Keratinocyte (primary cell): ENCODE measurements at regions not wholly inside any gene's neighbourhood (a gene's known extent, or its start where the extent isn't known, plus 50 kb on each side); places are given as distances from the start of the nearest gene placed in this dataset.

ENCODE experiments used
- DNase-seq: peaks from one replicate; pipeline ENCODE4 v3.0.0-alpha.2; 2011; ENCODE audit warnings: low read depth, missing footprints, low spot score
- FAIRE-seq: peaks from 2 replicates; lab custom pipeline; 2011; peaks lifted over from hg19 to GRCh38; lab: Jason Lieb, UNC
- H2AFZ ChIP-seq: 2 replicates; pipeline ENCODE4 v1.6.0; 2012; ENCODE audit warnings: low read length, control low read depth, inconsistent platforms; ENCODE audit not compliant: control insufficient read depth
- H3K27ac ChIP-seq: 2 replicates; pipeline ENCODE4 v1.5.1; 2011; ENCODE audit warnings: low read length; ENCODE audit not compliant: control insufficient read depth, insufficient read depth
- H3K27me3 ChIP-seq: 3 replicates; pipeline ENCODE4 v1.6.0; 2011; ENCODE audit warnings: low read length; ENCODE audit not compliant: control insufficient read depth, insufficient read depth; ENCODE audit errors: extremely low read depth
- H3K36me3 ChIP-seq, 2 experiments: 2 replicates in 1 of 2; 3 replicates in 1 of 2; pipeline ENCODE4 v1.5.1; 2011; ENCODE audit warnings: low read length in 2 of 2, mild to moderate bottlenecking in 1 of 2; ENCODE audit not compliant: control insufficient read depth in 2 of 2, insufficient read depth in 2 of 2; ENCODE audit errors: extremely low read depth in 1 of 2
- H3K4me1 ChIP-seq: 3 replicates; pipeline ENCODE4 v1.5.1; 2011; ENCODE audit warnings: low read length; ENCODE audit not compliant: control insufficient read depth, insufficient read depth; ENCODE audit errors: extremely low read depth
- H3K4me2 ChIP-seq: 3 replicates; pipeline ENCODE4 v1.6.0; 2011; ENCODE audit warnings: low read depth, low read length; ENCODE audit not compliant: control insufficient read depth, insufficient read depth; ENCODE audit errors: extremely low read depth
- H3K4me3 ChIP-seq, 3 experiments: fragments of 200-600 bp in 1 of 3; sonication (generic) in 1 of 3; 2 replicates in 2 of 3; 3 replicates in 1 of 3; pipeline ENCODE4 v1.5.1; 2011 to 2016; ENCODE audit warnings: low read length in 3 of 3, mild to moderate bottlenecking in 3 of 3, control low read depth in 2 of 3, inconsistent platforms in 1 of 3, low read depth in 1 of 3, mixed read lengths in 1 of 3, mixed run types in 1 of 3, moderate library complexity in 1 of 3; ENCODE audit not compliant: control insufficient read depth in 2 of 3, insufficient read depth in 2 of 3; ENCODE audit errors: extremely low read depth in 1 of 3
- H3K79me2 ChIP-seq: 2 replicates; pipeline ENCODE4 v1.6.0; 2012; ENCODE audit warnings: low read length; ENCODE audit not compliant: control insufficient read depth, insufficient read depth
- H3K9ac ChIP-seq: 3 replicates; pipeline ENCODE4 v1.6.0; 2011; ENCODE audit warnings: low read length; ENCODE audit not compliant: control insufficient read depth, insufficient read depth; ENCODE audit errors: extremely low read depth
- H3K9me1 ChIP-seq: 3 replicates; pipeline ENCODE4 v1.6.0; 2011; ENCODE audit warnings: low read length; ENCODE audit not compliant: control insufficient read depth, insufficient read depth; ENCODE audit errors: extremely low read depth
- H3K9me3 ChIP-seq: 2 replicates; pipeline ENCODE4 v1.5.1; 2012; ENCODE audit warnings: low read depth, low read length; ENCODE audit not compliant: control insufficient read depth
- H4K20me1 ChIP-seq: 3 replicates; pipeline ENCODE4 v1.6.0; 2011; ENCODE audit warnings: low read length; ENCODE audit not compliant: control insufficient read depth, insufficient read depth; ENCODE audit errors: extremely low read depth
- EZH2 ChIP-seq: IDR thresholded peaks from one replicate; pipeline ENCODE4 v1.6.1; 2012; ENCODE audit warnings: inconsistent platforms, mild to moderate bottlenecking, low read length, moderate library complexity
- dilution Hi-C: fragments of 300-500 bp; cut with MboI; formaldehyde crosslinking; loops from one replicate; pipeline ENCODE4 v1.7.0; 2020; ENCODE audit warnings: low sequenced_read_pairs; ENCODE audit not compliant: extremely low pct_ligation_motif_present
- TF ChIP-seq, protein P1 (sequence below), 3 experiments: IDR thresholded peaks in 1 of 3; conservative IDR thresholded peaks in 1 of 3; optimal IDR thresholded peaks in 1 of 3; 2 replicates in 2 of 3; 3 replicates in 1 of 3; pipeline versions ENCODE3 to v1.5.1; 2011; ENCODE audit warnings: low read length in 3 of 3, mild to moderate bottlenecking in 3 of 3, moderate library complexity in 2 of 3, control low read depth in 1 of 3, inconsistent platforms in 1 of 3; ENCODE audit not compliant: insufficient read depth in 2 of 3; ENCODE audit errors: extremely low read depth in 1 of 3

DNA sequence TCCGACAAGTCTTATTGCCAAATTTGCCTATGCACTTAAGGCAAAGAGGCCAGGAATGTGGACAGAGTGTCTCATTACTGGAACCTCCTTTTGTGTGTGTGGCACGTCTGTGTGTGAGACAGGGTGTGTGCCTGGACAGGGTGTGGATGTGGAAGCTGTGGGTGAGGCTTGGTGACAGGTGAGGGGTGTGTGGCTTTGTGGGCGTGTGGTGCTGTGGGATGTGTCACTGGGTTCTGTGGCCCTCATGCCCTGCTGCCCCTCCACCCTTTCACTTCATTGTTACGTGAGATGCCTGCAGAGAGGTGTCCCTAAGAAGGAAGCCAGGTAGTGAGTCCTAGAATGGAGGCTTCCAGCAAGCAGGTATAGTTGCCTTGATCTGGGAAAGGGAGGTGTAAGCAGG lies 244.0 kb upstream of the CHRNA7 start:
- H4K20me1 ChIP-seq = no peaks in the 10 kb centered on the region
- H3K79me2 ChIP-seq = no peaks in the 10 kb centered on the region
- no peaks in the 10 kb centered on the region for H3K4me1 ChIP-seq
- no peaks in the 10 kb centered on the region for H3K36me3 ChIP-seq
- H3K9ac ChIP-seq = no peak overlapping the region
- FAIRE-seq (no peak), DNase-seq (no peak)
- no peak overlapping the region for H3K4me3 ChIP-seq
- H3K4me2 ChIP-seq = no peak overlapping the region
- no peak overlapping the region for H2AFZ ChIP-seq
- H3K9me3 ChIP-seq = no peaks in the 10 kb centered on the region
- dilution Hi-C loops = no loop called here
- no peak overlapping the region for H3K27ac ChIP-seq
- TF ChIP-seq, protein P1, sequence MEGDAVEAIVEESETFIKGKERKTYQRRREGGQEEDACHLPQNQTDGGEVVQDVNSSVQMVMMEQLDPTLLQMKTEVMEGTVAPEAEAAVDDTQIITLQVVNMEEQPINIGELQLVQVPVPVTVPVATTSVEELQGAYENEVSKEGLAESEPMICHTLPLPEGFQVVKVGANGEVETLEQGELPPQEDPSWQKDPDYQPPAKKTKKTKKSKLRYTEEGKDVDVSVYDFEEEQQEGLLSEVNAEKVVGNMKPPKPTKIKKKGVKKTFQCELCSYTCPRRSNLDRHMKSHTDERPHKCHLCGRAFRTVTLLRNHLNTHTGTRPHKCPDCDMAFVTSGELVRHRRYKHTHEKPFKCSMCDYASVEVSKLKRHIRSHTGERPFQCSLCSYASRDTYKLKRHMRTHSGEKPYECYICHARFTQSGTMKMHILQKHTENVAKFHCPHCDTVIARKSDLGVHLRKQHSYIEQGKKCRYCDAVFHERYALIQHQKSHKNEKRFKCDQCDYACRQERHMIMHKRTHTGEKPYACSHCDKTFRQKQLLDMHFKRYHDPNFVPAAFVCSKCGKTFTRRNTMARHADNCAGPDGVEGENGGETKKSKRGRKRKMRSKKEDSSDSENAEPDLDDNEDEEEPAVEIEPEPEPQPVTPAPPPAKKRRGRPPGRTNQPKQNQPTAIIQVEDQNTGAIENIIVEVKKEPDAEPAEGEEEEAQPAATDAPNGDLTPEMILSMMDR (optimal IDR thresholded peaks at IDR 0.05 in 1 of 3, IDR thresholded peaks at IDR 0.05 in 1 of 3, conservative IDR thresholded peaks at IDR 0.05 in 1 of 3; ENCODE audit: extremely low read depth in 1 of 3, insufficient read depth in 2 of 3, low read length in 3 of 3) = no peak
- no peak for TF ChIP-seq EZH2
- H3K27me3 ChIP-seq = no peaks in the 10 kb centered on the region
- H3K9me1 ChIP-seq = no peaks in the 10 kb centered on the region

DNA sequence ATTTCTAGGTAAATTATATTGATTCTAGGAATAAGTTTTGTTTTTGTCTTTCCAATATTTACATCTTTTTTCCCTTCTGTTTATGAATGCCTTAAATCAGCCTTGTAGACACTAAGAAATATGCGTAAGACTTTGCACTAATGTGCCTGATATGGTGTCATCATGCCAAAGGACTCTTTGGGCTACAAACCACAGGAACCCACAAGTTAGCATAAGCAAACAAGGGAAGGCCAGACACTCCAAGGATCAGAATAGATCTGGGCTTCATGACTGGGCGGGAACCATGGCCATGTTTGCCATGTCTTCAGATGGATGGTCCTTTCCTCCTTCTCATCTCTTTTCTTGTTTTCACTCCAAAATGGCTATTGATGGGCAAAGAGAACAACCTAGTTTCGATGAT lies 242.2 kb upstream of the CHRNA7 start:
- no peak for TF ChIP-seq EZH2
- TF ChIP-seq, protein P1 (optimal IDR thresholded peaks at IDR 0.05 in 1 of 3, IDR thresholded peaks at IDR 0.05 in 1 of 3, conservative IDR thresholded peaks at IDR 0.05 in 1 of 3; ENCODE audit: extremely low read depth in 1 of 3, insufficient read depth in 2 of 3, low read length in 3 of 3) = no peak
- Histone ChIP-seq H3K4me1 (no peaks in the 10 kb centered on the region), H3K9ac (no peak overlapping the region), H4K20me1 (no peaks in the 10 kb centered on the region), H3K4me2 (no peak overlapping the region), H3K9me3 (no peaks in the 10 kb centered on the region), H3K4me3 (no peak overlapping the region), H2AFZ (no peak overlapping the region), H3K27ac (no peak overlapping the region), H3K79me2 (no peaks in the 10 kb centered on the region), H3K9me1 (no peaks in the 10 kb centered on the region), H3K27me3 (no peaks in the 10 kb centered on the region), H3K36me3 (no peaks in the 10 kb centered on the region)
- dilution Hi-C loops = no loop called here
- no peak for DNase-seq
- no peak for FAIRE-seq
